Panc1 (cell line): ENCODE measurements at regions not wholly inside any gene's neighbourhood (a gene's known extent, or its start where the extent isn't known, plus 50 kb on each side); places are given as distances from the start of the nearest gene placed in this dataset.

Experiments used
- ATAC-seq: fragments of 200-7000 bp; cut with Tn5 transposase; 2 replicates; pipeline ENCODE4 v1.9.1; 2020; ENCODE audit warnings: mild to moderate bottlenecking, moderate library complexity
- BruUV-seq: library from RNA; stranded (reverse); fragments of 400-500 nt; replicated peaks from 2 replicates; lab custom pipeline; 2021; lab: Mats Ljungman, UMichigan
- CTCF ChIA-PET: fragments of 300-600 bp; sonication (Branson Sonifier 250); formaldehyde crosslinking; loops from one replicate; lab custom pipeline; 2022; ENCODE audit warnings: antibody characterized with exemption; lab: Charles Lee
- POLR2A ChIA-PET: fragments of 300-600 bp; sonication (Branson Sonifier 250); formaldehyde crosslinking; loops from one replicate; lab custom pipeline; 2022; ENCODE audit warnings: antibody characterized with exemption; lab: Charles Lee
- DNase-seq: peaks from one replicate; pipeline ENCODE4 v3.0.0-alpha.2; 2010; ENCODE audit warnings: low read depth, low spot score
- H3K27ac ChIP-seq: 2 replicates; pipeline ENCODE4 v1.5.1; 2011; ENCODE audit warnings: mild to moderate bottlenecking, low read length, inconsistent platforms
- H3K27me3 ChIP-seq: fragments of 200-500 bp; sonication (Bioruptor generic); 2 replicates; pipeline ENCODE4 v1.6.0; 2014; ENCODE audit warnings: low read length, inconsistent platforms; ENCODE audit not compliant: control insufficient read depth, insufficient read depth
- H3K36me3 ChIP-seq: fragments of 200-500 bp; sonication (Bioruptor generic); 2 replicates; pipeline ENCODE4 v1.5.1; 2014; ENCODE audit warnings: inconsistent platforms, mild to moderate bottlenecking, low read length, moderate library complexity; ENCODE audit not compliant: control insufficient read depth, insufficient read depth
- H3K4me1 ChIP-seq: 2 replicates; pipeline ENCODE4 v1.5.1; 2011; ENCODE audit warnings: inconsistent platforms, mild to moderate bottlenecking, low read length, moderate library complexity; ENCODE audit not compliant: control insufficient read depth, insufficient read depth
- H3K4me3 ChIP-seq, 2 experiments: 2 replicates each; pipeline ENCODE4 v1.5.1; 2011 to 2012; ENCODE audit warnings: low read depth in 2 of 2, low read length in 2 of 2, mild to moderate bottlenecking in 2 of 2, inconsistent platforms in 1 of 2, moderate library complexity in 1 of 2
- H3K9me3 ChIP-seq: fragments of 200-500 bp; sonication (Bioruptor generic); 2 replicates; pipeline ENCODE4 v1.5.1; 2014; ENCODE audit warnings: low read depth, mild to moderate bottlenecking, inconsistent platforms, low read length, moderate library complexity; ENCODE audit not compliant: control insufficient read depth, insufficient read depth
- CTCF ChIP-seq: fragments of 450-650 bp; IDR thresholded peaks from 2 replicates; pipeline ENCODE4 v1.5.1; 2017; ENCODE audit warnings: mild to moderate bottlenecking
- POLR2AphosphoS5 ChIP-seq: IDR thresholded peaks from 2 replicates; pipeline ENCODE4 v1.6.1; 2012; ENCODE audit warnings: mild to moderate bottlenecking, low read depth, low read length, moderate library complexity
- REST ChIP-seq, 2 experiments: IDR thresholded peaks; 2 replicates each; pipeline ENCODE4 v1.6.1; 2011 to 2012; ENCODE audit warnings: low read depth in 2 of 2, control low read depth in 1 of 2, low read length in 1 of 2, mild to moderate bottlenecking in 1 of 2, moderate library complexity in 1 of 2; ENCODE audit not compliant: insufficient read depth in 1 of 2
- SIN3A ChIP-seq: IDR thresholded peaks from 2 replicates; pipeline ENCODE4 v1.6.1; 2012; ENCODE audit warnings: low read depth, mild to moderate bottlenecking, low read length, moderate library complexity, borderline replicate concordance; ENCODE audit not compliant: insufficient read depth
- TCF7L2 ChIP-seq: IDR thresholded peaks from 2 replicates; pipeline ENCODE4 v1.6.1; 2011; ENCODE audit warnings: mild to moderate bottlenecking, low read depth, low read length, inconsistent platforms
- in situ Hi-C: cut with HindIII; loops from 2 replicates; pipeline ENCODE4 v1.10.0; 2016; ENCODE audit warnings: low sequenced_read_pairs, low pct_unique_long_range_greater_than_20kb
- intact Hi-C: fragments of 100-400 bp; cut with micrococcal nuclease; formaldehyde crosslinking; loops from one replicate; pipeline ENCODE4 v1.10.0; 2022; ENCODE audit not compliant: unreplicated experiment

- TF ChIP-seq TCF7L2, result no peak
- no peaks in the 10 kb centered on the region for H3K4me1 ChIP-seq
- in situ Hi-C loops, result no loop called here
- BruUV-seq, result no TSS peak
- no peak overlapping the region for H3K27ac ChIP-seq
- no peaks in the 10 kb centered on the region for H3K36me3 ChIP-seq
- no peaks in the 10 kb centered on the region for H3K27me3 ChIP-seq
- H3K9me3 ChIP-seq, result no peaks in the 10 kb centered on the region
- DNase-seq (no peak), ATAC-seq (no peak)
- intact Hi-C loops, result no loop called here
- ChIA-PET CTCF (no interaction called here), POLR2A (no interaction called here)
- no peak overlapping the region for H3K4me3 ChIP-seq
Measured at GRCh38 chr4:24248674-24249630, 335.4 kb downstream of the DHX15 start.

- intact Hi-C loops (no loop called here), in situ Hi-C loops (no loop called here)
- no peak overlapping the region for H3K27ac ChIP-seq
- ATAC-seq (no peak), DNase-seq (no peak)
- BruUV-seq, result no TSS peak
- H3K36me3 ChIP-seq, result no peaks in the 10 kb centered on the region
- TF ChIP-seq POLR2AphosphoS5 (no peak), CTCF (no peak), REST (IDR thresholded peaks at IDR 0.05; ENCODE audit: insufficient read depth in 1 of 2, low read depth in 2 of 2, low read length in 1 of 2) (no peak), SIN3A (no peak), TCF7L2 (no peak)
- ChIA-PET CTCF (no interaction called here), POLR2A (no interaction called here)
- H3K27me3 ChIP-seq, result no peaks in the 10 kb centered on the region
- no peak overlapping the region for H3K4me3 ChIP-seq
- no peaks in the 10 kb centered on the region for H3K9me3 ChIP-seq
- H3K4me1 ChIP-seq, result no peaks in the 10 kb centered on the region
Measured at GRCh38 chr4:24245491-24245820, 338.9 kb downstream of the DHX15 start.
